ENCODE measurements at regions not wholly inside any gene's neighbourhood (a gene's known extent, or its start where the extent isn't known, plus 50 kb on each side); places are given as distances from the start of the nearest gene placed in this dataset.

DNA sequence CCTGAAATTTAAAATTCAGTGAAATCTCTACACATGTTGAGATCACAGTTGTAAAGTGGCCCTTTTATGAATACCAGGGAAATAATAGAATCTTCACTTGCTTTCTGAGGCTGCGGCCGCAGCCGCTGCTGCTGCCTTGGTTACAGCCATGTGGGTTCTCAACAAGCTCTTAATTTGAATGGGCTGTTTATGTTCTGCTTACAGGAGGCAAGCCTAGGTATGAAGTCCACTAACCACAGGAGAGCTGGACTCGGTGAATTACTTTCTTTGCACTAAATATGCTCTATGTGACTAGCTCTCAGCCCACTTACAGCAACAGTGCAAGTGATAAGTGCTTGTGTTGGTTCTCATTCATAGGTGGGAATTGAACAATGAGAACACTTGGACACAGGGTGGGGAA lies 410.8 kb downstream of the SFMBT2 start:
- intact Hi-C loops (cut with DNase I; ENCODE audit: low total_unique reads) = no loop called here

DNA sequence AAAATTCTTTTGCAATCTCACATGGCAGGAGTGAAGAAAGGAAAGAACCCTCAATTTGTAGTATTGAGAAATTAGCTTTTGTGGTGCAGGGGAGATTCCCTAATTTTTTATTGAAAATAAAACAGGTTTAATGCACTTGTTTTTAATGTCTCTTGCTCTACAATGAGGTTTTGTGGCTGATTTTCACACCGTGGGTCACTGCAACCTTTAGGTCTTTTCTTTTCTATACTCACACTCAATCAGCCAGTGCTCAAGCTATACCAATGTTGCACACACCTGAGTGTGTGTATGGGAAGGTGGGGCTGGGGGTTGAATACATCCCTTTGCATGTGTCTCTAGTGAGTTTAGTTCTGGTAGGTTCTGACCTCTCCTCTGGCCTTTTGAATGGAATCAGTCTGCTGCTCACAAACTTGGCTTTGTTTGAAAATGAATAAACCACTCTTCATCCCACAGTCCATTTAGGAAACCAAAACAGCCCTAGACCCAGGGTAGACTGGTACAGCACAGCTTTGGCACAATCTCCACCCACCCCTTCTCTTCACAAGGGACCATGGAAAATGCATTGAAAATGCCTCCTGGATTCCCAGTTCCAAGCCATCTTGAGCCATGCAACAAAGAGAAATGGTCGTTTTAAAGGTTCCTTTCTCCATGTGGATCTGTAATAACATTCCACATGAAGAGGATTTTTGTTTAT lies 411.5 kb downstream of the SFMBT2 start:
- no peaks in the 10 kb centered on the region for H3K4me1 ChIP-seq
- H3K27ac ChIP-seq = no peak overlapping the region
- no peak for DNase-seq
- TF ChIP-seq, protein P1, sequence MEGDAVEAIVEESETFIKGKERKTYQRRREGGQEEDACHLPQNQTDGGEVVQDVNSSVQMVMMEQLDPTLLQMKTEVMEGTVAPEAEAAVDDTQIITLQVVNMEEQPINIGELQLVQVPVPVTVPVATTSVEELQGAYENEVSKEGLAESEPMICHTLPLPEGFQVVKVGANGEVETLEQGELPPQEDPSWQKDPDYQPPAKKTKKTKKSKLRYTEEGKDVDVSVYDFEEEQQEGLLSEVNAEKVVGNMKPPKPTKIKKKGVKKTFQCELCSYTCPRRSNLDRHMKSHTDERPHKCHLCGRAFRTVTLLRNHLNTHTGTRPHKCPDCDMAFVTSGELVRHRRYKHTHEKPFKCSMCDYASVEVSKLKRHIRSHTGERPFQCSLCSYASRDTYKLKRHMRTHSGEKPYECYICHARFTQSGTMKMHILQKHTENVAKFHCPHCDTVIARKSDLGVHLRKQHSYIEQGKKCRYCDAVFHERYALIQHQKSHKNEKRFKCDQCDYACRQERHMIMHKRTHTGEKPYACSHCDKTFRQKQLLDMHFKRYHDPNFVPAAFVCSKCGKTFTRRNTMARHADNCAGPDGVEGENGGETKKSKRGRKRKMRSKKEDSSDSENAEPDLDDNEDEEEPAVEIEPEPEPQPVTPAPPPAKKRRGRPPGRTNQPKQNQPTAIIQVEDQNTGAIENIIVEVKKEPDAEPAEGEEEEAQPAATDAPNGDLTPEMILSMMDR (IDR thresholded peaks at IDR 0.05) = no peak
- TF ChIP-seq POLR2A (IDR thresholded peaks at IDR 0.05) = no peak
- H3K4me3 ChIP-seq = no peak overlapping the region
- H3K36me3 ChIP-seq = no peaks in the 10 kb centered on the region
- no peaks in the 10 kb centered on the region for H3K27me3 ChIP-seq
- H3K9me3 ChIP-seq = no peaks in the 10 kb centered on the region
- intact Hi-C loops (cut with DNase I; ENCODE audit: low total_unique reads) = no loop called here

More for the DNA sequence above, 410.8 kb downstream of the SFMBT2 start:
- no peak for DNase-seq
- H3K36me3 ChIP-seq = no peaks in the 10 kb centered on the region
- no peaks in the 10 kb centered on the region for H3K27me3 ChIP-seq
- H3K4me3 ChIP-seq = no peak overlapping the region
- H3K27ac ChIP-seq = no peak overlapping the region
- no peak for TF ChIP-seq POLR2A (IDR thresholded peaks at IDR 0.05)
- TF ChIP-seq, protein P1 (IDR thresholded peaks at IDR 0.05) = no peak
- H3K4me1 ChIP-seq = no peaks in the 10 kb centered on the region
- no peaks in the 10 kb centered on the region for H3K9me3 ChIP-seq

DNA sequence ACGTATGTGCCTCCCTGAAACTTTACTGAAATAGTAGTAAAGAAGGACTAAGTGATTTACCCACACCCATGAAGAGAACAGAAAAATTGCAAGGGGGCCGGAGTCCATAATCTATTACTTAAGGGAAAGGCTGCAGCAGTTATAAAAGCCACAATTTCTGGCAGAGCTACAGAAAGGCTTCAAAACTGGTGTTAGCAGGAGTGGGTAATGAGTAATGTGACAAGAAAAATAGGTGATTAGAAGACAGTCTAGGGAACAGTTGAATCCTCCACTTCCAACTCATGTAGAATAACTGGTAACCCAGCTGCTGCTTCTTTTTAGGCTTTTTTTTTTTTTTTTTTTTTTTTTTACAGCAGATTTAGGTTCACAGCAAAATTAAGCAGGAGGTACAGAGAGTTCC lies 413.3 kb downstream of the SFMBT2 start:
- intact Hi-C loops (cut with DNase I; ENCODE audit: low total_unique reads) = no loop called here
- Histone ChIP-seq H3K9me3 (no peaks in the 10 kb centered on the region), H3K4me1 (no peaks in the 10 kb centered on the region), H3K4me3 (no peak overlapping the region), H3K27me3 (no peaks in the 10 kb centered on the region), H3K36me3 (no peaks in the 10 kb centered on the region), H3K27ac (no peak overlapping the region)
- no peak for DNase-seq
- TF ChIP-seq, protein P1 (IDR thresholded peaks at IDR 0.05) = no peak
- TF ChIP-seq POLR2A (IDR thresholded peaks at IDR 0.05) = no peak

DNA sequence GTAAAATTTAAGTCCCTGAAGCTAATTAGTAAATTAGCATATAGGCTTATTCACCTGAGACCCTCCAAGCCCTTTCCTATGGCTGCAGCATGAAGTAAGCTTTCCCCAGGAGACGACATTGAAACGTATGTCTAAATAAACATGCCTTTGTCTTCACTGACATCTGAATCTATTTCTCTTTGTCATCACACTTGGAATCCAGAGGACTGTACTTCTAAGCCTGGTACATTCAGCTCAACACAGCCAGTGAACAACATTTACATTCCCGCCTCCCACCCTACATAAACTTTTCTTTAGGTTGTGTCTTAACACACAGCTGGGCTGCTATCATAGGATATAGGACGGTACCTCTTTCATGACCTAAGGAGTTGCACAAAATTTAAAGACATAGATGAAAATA lies 414.4 kb downstream of the SFMBT2 start:
- Histone ChIP-seq H3K9me3 (no peaks in the 10 kb centered on the region), H3K36me3 (no peaks in the 10 kb centered on the region), H3K27me3 (no peaks in the 10 kb centered on the region), H3K27ac (no peak overlapping the region), H3K4me1 (no peaks in the 10 kb centered on the region), H3K4me3 (no peak overlapping the region)
- DNase-seq = no peak
- TF ChIP-seq, protein P1 (IDR thresholded peaks at IDR 0.05) = no peak
- no peak for TF ChIP-seq POLR2A (IDR thresholded peaks at IDR 0.05)
- intact Hi-C loops (cut with DNase I; ENCODE audit: low total_unique reads) = no loop called here

DNA sequence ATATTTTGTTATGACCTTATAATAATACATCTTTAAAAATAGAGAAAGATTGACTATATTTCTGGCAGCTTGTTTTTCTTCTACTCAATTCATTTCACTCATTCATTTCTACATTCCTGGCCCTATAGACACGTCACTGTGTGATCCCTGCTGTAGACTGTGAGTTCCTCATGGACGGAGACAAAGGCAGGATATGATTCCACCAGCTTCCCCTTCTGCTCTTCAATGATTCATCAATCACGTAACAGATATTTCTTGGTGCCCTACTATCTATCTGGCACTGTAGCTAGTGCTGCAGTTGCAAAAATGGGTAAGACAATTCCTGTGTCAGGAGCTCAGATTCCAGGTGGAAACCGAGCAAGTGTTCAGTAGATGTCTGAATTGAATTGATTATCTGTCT lies 415.0 kb downstream of the SFMBT2 start:
- Histone ChIP-seq H3K27me3 (no peaks in the 10 kb centered on the region), H3K27ac (no peak overlapping the region), H3K36me3 (no peaks in the 10 kb centered on the region), H3K4me1 (no peaks in the 10 kb centered on the region), H3K4me3 (no peak overlapping the region), H3K9me3 (no peaks in the 10 kb centered on the region)
- TF ChIP-seq, protein P1 (IDR thresholded peaks at IDR 0.05) = no peak
- TF ChIP-seq POLR2A (IDR thresholded peaks at IDR 0.05) = no peak
- DNase-seq = no peak
- intact Hi-C loops (cut with DNase I; ENCODE audit: low total_unique reads) = no loop called here
